IMR-90 (cell line): ENCODE measurements at regions not wholly inside any gene's neighbourhood (a gene's known extent, or its start where the extent isn't known, plus 50 kb on each side); places are given as distances from the start of the nearest gene placed in this dataset.

Experiments used
- ATAC-seq: fragments of 200-7000 bp; cut with Tn5 transposase; 2 replicates; pipeline ENCODE4 v1.9.1; 2020; ENCODE audit warnings: low read depth, mild to moderate bottlenecking, moderate library complexity
- BruUV-seq: library from RNA; stranded (reverse); fragments of 400-500 nt; replicated peaks from 2 replicates; lab custom pipeline; 2021; lab: Mats Ljungman, UMichigan
- CTCF ChIA-PET: fragments of 300-600 bp; formaldehyde crosslinking; extraction: SDS; loops from one replicate; lab custom pipeline; 2021; ENCODE audit warnings: antibody characterized with exemption; lab: Yijun Ruan, JAX
- POLR2A ChIA-PET: fragments of 300-600 bp; sonication (Branson Sonifier 250); formaldehyde crosslinking; loops from one replicate; lab custom pipeline; 2022; ENCODE audit warnings: antibody characterized with exemption; ENCODE audit not compliant: unreplicated experiment; lab: Charles Lee
- DNase-seq: peaks from one replicate; pipeline ENCODE4 v3.0.0; 2013
- H2AFZ ChIP-seq: replicated peaks from 2 replicates; pipeline ENCODE3; 2013; ENCODE audit warnings: low read length, mild to moderate bottlenecking; ENCODE audit not compliant: poor library complexity
- H2AK5ac ChIP-seq: 2 replicates; pipeline ENCODE4 v1.6.1; 2013; ENCODE audit warnings: low read depth, low read length, inconsistent platforms
- H2AK9ac ChIP-seq: replicated peaks from 2 replicates; pipeline ENCODE3; 2013; ENCODE audit warnings: mild to moderate bottlenecking, low read depth, low read length, moderate library complexity; ENCODE audit not compliant: poor library complexity
- H2BK120ac ChIP-seq: 2 replicates; pipeline ENCODE4 v1.6.1; 2013; ENCODE audit warnings: low read depth, low read length, inconsistent platforms
- H2BK15ac ChIP-seq: 3 replicates; pipeline ENCODE4 v1.6.1; 2013; ENCODE audit warnings: low read depth, low read length, inconsistent platforms
- H2BK20ac ChIP-seq: 2 replicates; pipeline ENCODE4 v1.6.1; 2013; ENCODE audit warnings: low read depth, mild to moderate bottlenecking, inconsistent platforms, low read length, moderate library complexity
- H2BK5ac ChIP-seq: 2 replicates; pipeline ENCODE4 v1.6.1; 2013; ENCODE audit warnings: mild to moderate bottlenecking, low read depth, low read length, inconsistent platforms; ENCODE audit not compliant: poor library complexity, severe bottlenecking
- H3K14ac ChIP-seq: replicated peaks from 2 replicates; pipeline ENCODE4 v1.6.1; 2013; ENCODE audit warnings: low read depth, low read length, inconsistent platforms
- H3K18ac ChIP-seq: 2 replicates; pipeline ENCODE4 v1.6.1; 2013; ENCODE audit warnings: low read depth, low read length, control low read depth
- H3K23ac ChIP-seq: 2 replicates; pipeline ENCODE4 v1.6.1; 2013; ENCODE audit warnings: low read depth, low read length, inconsistent platforms
- H3K27ac ChIP-seq: 2 replicates; pipeline ENCODE4 v1.5.1; 2013; ENCODE audit warnings: mild to moderate bottlenecking, control low read depth, low read length; ENCODE audit not compliant: insufficient read depth
- H3K27me3 ChIP-seq: 2 replicates; pipeline ENCODE4 v1.6.1; 2013; ENCODE audit warnings: low read length; ENCODE audit not compliant: control insufficient read depth, insufficient read depth
- H3K36me3 ChIP-seq: 2 replicates; pipeline ENCODE4 v1.6.1; 2013; ENCODE audit warnings: low read length, mixed read lengths; ENCODE audit not compliant: control insufficient read depth, insufficient read depth
- H3K4ac ChIP-seq: 2 replicates; pipeline ENCODE4 v1.6.1; 2013; ENCODE audit warnings: low read depth, low read length, inconsistent platforms
- H3K4me1 ChIP-seq: 2 replicates; pipeline ENCODE4 v1.6.1; 2013; ENCODE audit warnings: low read length, mixed read lengths; ENCODE audit not compliant: control insufficient read depth, insufficient read depth
- H3K4me2 ChIP-seq: 2 replicates; pipeline ENCODE4 v1.6.1; 2013; ENCODE audit warnings: low read depth, mild to moderate bottlenecking, control low read depth, low read length, moderate library complexity
- H3K4me3 ChIP-seq: 2 replicates; pipeline ENCODE4 v1.5.1; 2013; ENCODE audit warnings: low read depth, mild to moderate bottlenecking, control low read depth, low read length, moderate library complexity; ENCODE audit not compliant: insufficient read depth
- H3K56ac ChIP-seq: 2 replicates; pipeline ENCODE4 v1.6.1; 2013; ENCODE audit warnings: low read length, inconsistent platforms; ENCODE audit not compliant: insufficient read depth; ENCODE audit errors: extremely low read depth
- H3K79me1 ChIP-seq, 2 experiments: 2 replicates each; pipeline ENCODE4 v1.6.1; 2013; ENCODE audit warnings: low read length in 2 of 2, inconsistent platforms in 1 of 2, low read depth in 1 of 2
- H3K9ac ChIP-seq: 2 replicates; pipeline ENCODE4 v1.6.1; 2013; ENCODE audit warnings: low read depth, low read length, control low read depth
- H3K9me1 ChIP-seq: 2 replicates; pipeline ENCODE4 v1.6.1; 2013; ENCODE audit warnings: low read length, inconsistent platforms; ENCODE audit not compliant: insufficient read depth
- H3K9me3 ChIP-seq: 2 replicates; pipeline ENCODE4 v1.6.1; 2013; ENCODE audit warnings: low read length; ENCODE audit not compliant: control insufficient read depth, insufficient read depth
- H4K20me1 ChIP-seq: 2 replicates; pipeline ENCODE4 v1.6.1; 2013; ENCODE audit warnings: low read length, inconsistent platforms; ENCODE audit not compliant: insufficient read depth
- H4K5ac ChIP-seq: 2 replicates; pipeline ENCODE4 v1.6.1; 2013; ENCODE audit warnings: mild to moderate bottlenecking, low read depth, low read length, control low read depth
- H4K8ac ChIP-seq, 2 experiments: 2 replicates each; pipeline ENCODE4 v1.6.1; 2013; ENCODE audit warnings: low read depth in 2 of 2, low read length in 2 of 2, control low read depth in 1 of 2, inconsistent platforms in 1 of 2
- H4K91ac ChIP-seq: 2 replicates; pipeline ENCODE4 v1.6.1; 2013; ENCODE audit warnings: low read depth, low read length, inconsistent platforms; ENCODE audit not compliant: insufficient read depth
- BHLHE40 ChIP-seq: fragments of 150-350 bp; IDR thresholded peaks from 2 replicates; pipeline ENCODE4 v1.6.1; 2016; ENCODE audit warnings: mild to moderate bottlenecking, low read depth, low read length
- CEBPB ChIP-seq: IDR thresholded peaks from 2 replicates; pipeline ENCODE4 v1.6.1; 2012; ENCODE audit warnings: low read depth, low read length, improper control_type of control experiment
- CHD1 ChIP-seq: IDR thresholded peaks from 2 replicates; pipeline ENCODE4 v1.6.1; 2012; ENCODE audit warnings: low read depth, low read length, improper control_type of control experiment
- CTCF ChIP-seq: conservative IDR thresholded peaks from 2 replicates; pipeline ENCODE4 v1.5.1; 2012; ENCODE audit warnings: mild to moderate bottlenecking, low read depth, low read length, improper control_type of control experiment
- FOS ChIP-seq: fragments of 150-350 bp; IDR thresholded peaks from 2 replicates; pipeline ENCODE4 v1.6.1; 2016; ENCODE audit warnings: low read depth, low read length
- MAFK ChIP-seq: IDR thresholded peaks from 2 replicates; pipeline ENCODE4 v1.6.1; 2012; ENCODE audit warnings: low read depth, low read length, improper control_type of control experiment
- MAZ ChIP-seq: IDR thresholded peaks from 2 replicates; pipeline ENCODE4 v1.6.1; 2012; ENCODE audit warnings: low read depth, mild to moderate bottlenecking, low read length, improper control_type of control experiment, moderate library complexity, borderline replicate concordance
- MXI1 ChIP-seq: IDR thresholded peaks from 2 replicates; pipeline ENCODE4 v1.6.1; 2012; ENCODE audit warnings: low read depth, mild to moderate bottlenecking, low read length, moderate library complexity, borderline replicate concordance
- NFE2L2 ChIP-seq: fragments of 150-350 bp; IDR thresholded peaks from 2 replicates; pipeline ENCODE4 v1.6.1; 2016; ENCODE audit warnings: low read depth, mild to moderate bottlenecking, low read length
- POLR2A ChIP-seq: IDR thresholded peaks from 2 replicates; pipeline ENCODE4 v1.6.1; 2012; ENCODE audit warnings: mild to moderate bottlenecking, low read depth, low read length
- RAD21 ChIP-seq: IDR thresholded peaks from 2 replicates; pipeline ENCODE4 v1.6.1; 2012; ENCODE audit warnings: low read length, improper control_type of control experiment
- RCOR1 ChIP-seq: IDR thresholded peaks from 2 replicates; pipeline ENCODE4 v1.6.1; 2012; ENCODE audit warnings: mild to moderate bottlenecking, low read length, improper control_type of control experiment; ENCODE audit not compliant: insufficient replicate concordance
- RFX5 ChIP-seq: IDR thresholded peaks from 2 replicates; pipeline ENCODE4 v1.8.0; 2012; ENCODE audit warnings: low read depth, mild to moderate bottlenecking, low read length, moderate library complexity
- SMC3 ChIP-seq: fragments of 150-350 bp; IDR thresholded peaks from 2 replicates; pipeline ENCODE4 v1.6.1; 2016; ENCODE audit warnings: low read depth, mild to moderate bottlenecking, antibody characterized with exemption, low read length, moderate library complexity
- WGBS, 2 experiments: methylation state at CpG; one replicate each; pipeline versions ENCODE4 v1.1.5 to v1.1.7; 2013; ENCODE audit warnings: missing lambda C conversion rate in 2 of 2; ENCODE audit not compliant: insufficient read length in 1 of 2; ENCODE audit errors: extremely low coverage in 2 of 2; 5-methylcytosine and 5-hydroxymethylcytosine counted together
- dilution Hi-C: fragments of 300-500 bp; cut with HindIII; formaldehyde crosslinking; loops from one replicate; pipeline ENCODE4 v1.14.3; 2018; ENCODE audit warnings: low sequenced_read_pairs; ENCODE audit not compliant: unreplicated experiment
- in situ Hi-C: fragments of 300-500 bp; cut with MboI; formaldehyde crosslinking; loops from 3 replicates; pipeline ENCODE4 v1.14.3; 2019; ENCODE audit warnings: low sequenced_read_pairs, inconsistent platforms, mixed read lengths
- intact Hi-C: fragments of 100-400 bp; cut with micrococcal nuclease; formaldehyde crosslinking; loops from 2 replicates; pipeline ENCODE4 v1.10.0; 2022
- TF ChIP-seq, protein P1 (sequence below): fragments of 150-350 bp; IDR thresholded peaks from 2 replicates; pipeline ENCODE4 v1.6.1; 2016; ENCODE audit warnings: low read depth, mild to moderate bottlenecking, low read length, moderate library complexity, borderline replicate concordance
- TF ChIP-seq, protein P2 (sequence below): fragments of 150-350 bp; IDR thresholded peaks from 2 replicates; pipeline ENCODE4 v1.6.1; 2017; ENCODE audit warnings: mild to moderate bottlenecking, antibody characterized with exemption, low read length, low read depth

GRCh38 chr5:4198461-4198860 lies 602.8 kb downstream of the IRX1 start:
- BruUV-seq: no TSS peak
- Histone ChIP-seq H4K20me1 (no peaks in the 10 kb centered on the region), H3K4me1 (no peaks in the 10 kb centered on the region), H3K18ac (no peak overlapping the region), H3K36me3 (no peaks in the 10 kb centered on the region), H3K14ac (no peak overlapping the region), H3K4ac (no peak overlapping the region), H3K79me1 (no peaks in the 10 kb centered on the region), H3K56ac (no peak overlapping the region), H4K5ac (no peak overlapping the region), H2AK9ac (no peak overlapping the region), H3K23ac (no peak overlapping the region), H3K4me2 (no peak overlapping the region), H3K9ac (no peak overlapping the region), H2BK5ac (no peak overlapping the region), H3K4me3 (no peak overlapping the region), H4K8ac (no peak overlapping the region), H3K9me1 (no peaks in the 10 kb centered on the region), H2AFZ (no peak overlapping the region), H4K91ac (no peak overlapping the region), H2AK5ac (no peak overlapping the region), H3K27me3 (no peaks in the 10 kb centered on the region), H3K27ac (no peak overlapping the region), H3K9me3 (peaks cover 9% of the 10 kb centered on the region), H2BK120ac (no peak overlapping the region), H2BK15ac (no peak overlapping the region), H2BK20ac (no peak overlapping the region)
- in situ Hi-C loops: no loop called here
- ChIA-PET POLR2A (no interaction called here), CTCF (no interaction called here)
- WGBS, 2 experiments: 25% methylated on average over 2 of the region's 7 CpGs; no CpG with 5 or more reads in 1 of the 2 experiments
- TF ChIP-seq, protein P1, sequence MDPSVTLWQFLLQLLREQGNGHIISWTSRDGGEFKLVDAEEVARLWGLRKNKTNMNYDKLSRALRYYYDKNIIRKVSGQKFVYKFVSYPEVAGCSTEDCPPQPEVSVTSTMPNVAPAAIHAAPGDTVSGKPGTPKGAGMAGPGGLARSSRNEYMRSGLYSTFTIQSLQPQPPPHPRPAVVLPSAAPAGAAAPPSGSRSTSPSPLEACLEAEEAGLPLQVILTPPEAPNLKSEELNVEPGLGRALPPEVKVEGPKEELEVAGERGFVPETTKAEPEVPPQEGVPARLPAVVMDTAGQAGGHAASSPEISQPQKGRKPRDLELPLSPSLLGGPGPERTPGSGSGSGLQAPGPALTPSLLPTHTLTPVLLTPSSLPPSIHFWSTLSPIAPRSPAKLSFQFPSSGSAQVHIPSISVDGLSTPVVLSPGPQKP: no peak
- no peak for TF ChIP-seq SMC3
- no peak for TF ChIP-seq CEBPB
- TF ChIP-seq, protein P2, sequence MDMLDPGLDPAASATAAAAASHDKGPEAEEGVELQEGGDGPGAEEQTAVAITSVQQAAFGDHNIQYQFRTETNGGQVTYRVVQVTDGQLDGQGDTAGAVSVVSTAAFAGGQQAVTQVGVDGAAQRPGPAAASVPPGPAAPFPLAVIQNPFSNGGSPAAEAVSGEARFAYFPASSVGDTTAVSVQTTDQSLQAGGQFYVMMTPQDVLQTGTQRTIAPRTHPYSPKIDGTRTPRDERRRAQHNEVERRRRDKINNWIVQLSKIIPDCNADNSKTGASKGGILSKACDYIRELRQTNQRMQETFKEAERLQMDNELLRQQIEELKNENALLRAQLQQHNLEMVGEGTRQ: no peak
- no peak for TF ChIP-seq RFX5
- no peak for TF ChIP-seq NFE2L2
- TF ChIP-seq RCOR1: no peak
- no peak for TF ChIP-seq CTCF
- TF ChIP-seq MAFK: no peak
- no peak for TF ChIP-seq BHLHE40
- TF ChIP-seq MAZ: no peak
- TF ChIP-seq RAD21: no peak
- no peak for TF ChIP-seq MXI1
- no peak for TF ChIP-seq FOS
- no peak for TF ChIP-seq CHD1
- TF ChIP-seq POLR2A: no peak
- dilution Hi-C loops: no loop called here
- no peak for DNase-seq
- ATAC-seq: no peak
- intact Hi-C loops: no loop called here
